ENCODE measurements at regions not wholly inside any gene's neighbourhood (a gene's known extent, or its start where the extent isn't known, plus 50 kb on each side); places are given as distances from the start of the nearest gene placed in this dataset.

GRCh38 chr10:70954381-70955176 is 66.2 kb upstream of the PCBD1 start:
- Histone ChIP-seq H3K4me1 (ENCODE audit: control insufficient read depth in 1 of 2, insufficient read depth in 2 of 2, low read depth in 1 of 2, low read length in 1 of 2) (peaks cover 0 to 10% of the 10 kb centered on the region in 2 experiments; a peak in 1 of 4 replicates), H3K9me3 (no peaks in the 10 kb centered on the region), H4K20me1 (ENCODE audit: insufficient read depth) (no peaks in the 10 kb centered on the region), H3K4me2 (no peak overlapping the region), H3K27ac (ENCODE audit: low read depth in 2 of 2, low read length in 1 of 2) (no peak overlapping the region), H3K9ac (no peak overlapping the region), H3K27me3 (ENCODE audit: insufficient read depth) (peaks cover 21% of the 10 kb centered on the region; the same call in 1 of the 2 replicates), H3K9me2 (no peaks in the 10 kb centered on the region), H3F3A (replicated peaks; ENCODE audit: insufficient read depth) (no peaks in the 10 kb centered on the region), H3K79me2 (ENCODE audit: insufficient read depth) (no peaks in the 10 kb centered on the region), H3K4me3 (ENCODE audit: low read depth in 2 of 2, low read length in 1 of 2) (no peak overlapping the region), H3K36me3 (replicated peaks in 1 of 2; ENCODE audit: control insufficient read depth in 1 of 2, insufficient read depth in 2 of 2, low read length in 1 of 2) (no peaks in the 10 kb centered on the region), H2AFZ (ENCODE audit: low read depth) (no peak overlapping the region)
- ChIA-PET POLR2A (no interaction called here), CTCF (interaction anchor here (0.8 to 2.1 kb wide), 4 partner anchors 19 to 254 kb away, joined by 3 to 6 read pairs (median 5); no protein-coding TSS in a partner anchor)
- peak; percentile 3; the same call in 1 of the 2 replicates for TF ChIP-seq RAD21 (IDR thresholded peaks at IDR 0.05; ENCODE audit: low read length)
- TF ChIP-seq PBX3 (IDR thresholded peaks at IDR 0.05): no peak
- TF ChIP-seq FOSL2 (IDR thresholded peaks at IDR 0.05; ENCODE audit: borderline replicate concordance, low read depth): no peak
- no peak for TF ChIP-seq SIN3A (IDR thresholded peaks at IDR 0.05; ENCODE audit: borderline replicate concordance, low read depth, low read length)
- TF ChIP-seq GATA2 (CRISPR knock-in tag; IDR thresholded peaks at IDR 0.05): peak; percentile 89
- no peak for TF ChIP-seq SMC3 (IDR thresholded peaks at IDR 0.05; ENCODE audit: low read depth, low read length)
- TF ChIP-seq FOXJ3 (CRISPR knock-in tag; IDR thresholded peaks at IDR 0.05): peak; percentile 27
- TF ChIP-seq RCOR1 (IDR thresholded peaks at IDR 0.05; ENCODE audit: low read length): 0 out of 2 replicates have a peak, but pooled peaks have one; percentile 37
- TF ChIP-seq TCF12 (IDR thresholded peaks at IDR 0.05): no peak
- no peak for TF ChIP-seq EP300 (IDR thresholded peaks at IDR 0.05; ENCODE audit: borderline replicate concordance in 1 of 2, low read depth in 1 of 2, low read length in 1 of 2)
- TF ChIP-seq YY1 (IDR thresholded peaks at IDR 0.05; ENCODE audit: low read depth): no peak
- no peak for TF ChIP-seq POLR2AphosphoS5 (IDR thresholded peaks at IDR 0.05; ENCODE audit: low read depth, low read length)
- TF ChIP-seq RFX5 (IDR thresholded peaks at IDR 0.05; ENCODE audit: low read length): no peak
- 21% methylated on average over 13 of the region's 13 CpGs for WGBS (ENCODE audit: low lambda C conversion rate)
- peak; percentile 83 for DNase-seq

GRCh38 chr10:70956029-70956759 is 67.8 kb upstream of the PCBD1 start:
- Histone ChIP-seq H3K9ac (no peak overlapping the region), H3K27me3 (ENCODE audit: insufficient read depth) (peaks cover 21% of the 10 kb centered on the region; the same call in 1 of the 2 replicates), H3K4me2 (no peak overlapping the region), H3K4me1 (ENCODE audit: control insufficient read depth in 1 of 2, insufficient read depth in 2 of 2, low read depth in 1 of 2, low read length in 1 of 2) (peaks cover 0 to 10% of the 10 kb centered on the region in 2 experiments; a peak in 1 of 4 replicates), H4K20me1 (ENCODE audit: insufficient read depth) (no peaks in the 10 kb centered on the region), H3K9me3 (no peaks in the 10 kb centered on the region), H2AFZ (ENCODE audit: low read depth) (no peak overlapping the region), H3K36me3 (replicated peaks in 1 of 2; ENCODE audit: control insufficient read depth in 1 of 2, insufficient read depth in 2 of 2, low read length in 1 of 2) (no peaks in the 10 kb centered on the region), H3K4me3 (ENCODE audit: low read depth in 2 of 2, low read length in 1 of 2) (no peak overlapping the region), H3F3A (replicated peaks; ENCODE audit: insufficient read depth) (no peaks in the 10 kb centered on the region), H3K79me2 (ENCODE audit: insufficient read depth) (no peaks in the 10 kb centered on the region), H3K9me2 (no peaks in the 10 kb centered on the region), H3K27ac (ENCODE audit: low read depth in 2 of 2, low read length in 1 of 2) (no peak overlapping the region)
- 29% methylated on average over 7 of the region's 7 CpGs for WGBS (ENCODE audit: low lambda C conversion rate)
- ChIA-PET POLR2A (no interaction called here), CTCF (interaction anchor here (2.1 kb wide), 1 partner anchor 253 kb away, joined by 6 read pairs; no protein-coding TSS in a partner anchor)
- no peak for DNase-seq
- no peak for TF ChIP-seq MXI1 (IDR thresholded peaks at IDR 0.05; ENCODE audit: low read depth, low read length)
- TF ChIP-seq PBX3 (IDR thresholded peaks at IDR 0.05): no peak
- TF ChIP-seq NRF1 (IDR thresholded peaks at IDR 0.05; ENCODE audit: low read depth, low read length): no peak
- TF ChIP-seq RAD21 (IDR thresholded peaks at IDR 0.05; ENCODE audit: low read length): no peak
- TF ChIP-seq TAF1 (IDR thresholded peaks at IDR 0.05; ENCODE audit: borderline replicate concordance, low read depth, low read length): no peak
- no peak for TF ChIP-seq IRF3 (IDR thresholded peaks at IDR 0.05; ENCODE audit: low read depth, low read length)
- TF ChIP-seq SMC3 (IDR thresholded peaks at IDR 0.05; ENCODE audit: low read depth, low read length): no peak
- no peak for TF ChIP-seq EZH2phosphoT487 (IDR thresholded peaks at IDR 0.05; ENCODE audit: borderline replicate concordance, low read depth)
- no peak for TF ChIP-seq EP300 (IDR thresholded peaks at IDR 0.05; ENCODE audit: borderline replicate concordance in 1 of 2, low read depth in 1 of 2, low read length in 1 of 2)
- no peak for TF ChIP-seq JUND (IDR thresholded peaks at IDR 0.05)
- no peak for TF ChIP-seq NFIC (IDR thresholded peaks at IDR 0.05; ENCODE audit: borderline replicate concordance)
- TF ChIP-seq GATA2 (CRISPR knock-in tag; IDR thresholded peaks at IDR 0.05): no peak
- no peak for TF ChIP-seq FOXM1 (IDR thresholded peaks at IDR 0.05; ENCODE audit: low read depth)
